ENCODE measurements at regions not wholly inside any gene's neighbourhood (a gene's known extent, or its start where the extent isn't known, plus 50 kb on each side); places are given as distances from the start of the nearest gene placed in this dataset.

DNA sequence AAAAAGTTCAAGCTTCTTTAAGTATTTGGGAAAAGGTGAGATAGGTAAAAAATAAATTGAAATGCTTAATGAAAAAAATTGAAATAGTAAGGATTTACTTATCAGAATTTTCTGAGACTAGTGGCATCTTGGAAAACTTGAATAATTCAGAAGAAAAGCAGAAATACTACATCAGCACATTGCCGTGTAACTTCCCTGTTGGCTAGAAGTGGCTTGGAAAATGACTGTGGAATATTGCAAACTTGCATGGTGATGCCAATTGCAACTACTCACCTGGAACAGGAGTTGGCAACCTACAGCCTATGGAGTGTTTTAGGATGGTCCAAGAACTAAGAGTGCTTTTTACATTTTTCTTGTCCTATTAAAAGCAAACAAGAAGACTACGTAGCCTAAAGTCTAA, 603.5 kb upstream of the VRK2 start:
- H3K27ac ChIP-seq (ENCODE audit: low read depth, low read length): no peak overlapping the region
- no CpG with 5 or more reads among the region's 2 CpGs for WGBS (ENCODE audit: insufficient coverage)
- no peaks in the 10 kb centered on the region for H3K36me3 ChIP-seq (ENCODE audit: control insufficient read depth, insufficient read depth, low read length)
- H3K4me3 ChIP-seq (ENCODE audit: low read depth, low read length): no peak overlapping the region
- no peaks in the 10 kb centered on the region for H3K4me1 ChIP-seq (ENCODE audit: control insufficient read depth, insufficient read depth, low read length)
- no peaks in the 10 kb centered on the region for H3K27me3 ChIP-seq (ENCODE audit: control insufficient read depth, insufficient read depth, low read length)
- no peak for DNase-seq (ENCODE audit: low read depth in 4 of 6, low spot score in 6 of 6)
- H3K9me3 ChIP-seq (ENCODE audit: control insufficient read depth, insufficient read depth, low read length): no peaks in the 10 kb centered on the region

DNA sequence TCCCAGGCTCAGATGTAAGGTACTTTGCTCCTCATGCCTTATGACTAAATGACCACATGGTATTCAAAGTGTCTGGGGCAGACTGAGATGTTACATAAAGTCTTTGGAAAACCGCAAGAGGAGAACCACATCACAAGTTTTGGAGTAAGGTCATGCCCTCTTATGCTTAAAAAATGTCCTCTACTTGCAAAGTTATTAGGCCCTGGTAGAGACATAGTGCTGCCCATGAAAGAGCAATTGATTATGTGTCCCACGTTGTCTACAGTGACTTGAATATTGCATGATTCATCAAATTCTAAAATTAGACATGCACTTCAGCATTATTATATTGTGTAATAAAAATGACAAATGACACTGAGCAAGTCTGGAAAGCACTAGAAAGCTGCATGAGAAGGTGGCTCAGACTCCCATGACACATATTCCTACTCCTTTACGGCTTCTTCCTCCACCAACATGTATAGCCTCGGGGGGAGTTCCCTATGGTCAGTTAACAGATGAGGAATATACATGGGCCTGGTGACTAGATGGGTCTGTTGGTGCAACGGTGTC, 602.6 kb upstream of the VRK2 start:
- 100% methylated on average over 1 of the region's 5 CpGs for WGBS (ENCODE audit: insufficient coverage)
- no peaks in the 10 kb centered on the region for H3K27me3 ChIP-seq (ENCODE audit: control insufficient read depth, insufficient read depth, low read length)
- DNase-seq (ENCODE audit: low read depth in 4 of 6, low spot score in 6 of 6): no peak
- no peaks in the 10 kb centered on the region for H3K4me1 ChIP-seq (ENCODE audit: control insufficient read depth, insufficient read depth, low read length)
- no peaks in the 10 kb centered on the region for H3K9me3 ChIP-seq (ENCODE audit: control insufficient read depth, insufficient read depth, low read length)
- H3K36me3 ChIP-seq (ENCODE audit: control insufficient read depth, insufficient read depth, low read length): no peaks in the 10 kb centered on the region
- H3K27ac ChIP-seq (ENCODE audit: low read depth, low read length): no peak overlapping the region
- H3K4me3 ChIP-seq (ENCODE audit: low read depth, low read length): no peak overlapping the region

- Histone ChIP-seq H3K36me3 (ENCODE audit: control insufficient read depth, insufficient read depth, low read length) (no peaks in the 10 kb centered on the region), H3K4me1 (ENCODE audit: control insufficient read depth, insufficient read depth, low read length) (no peaks in the 10 kb centered on the region), H3K27me3 (ENCODE audit: control insufficient read depth, insufficient read depth, low read length) (no peaks in the 10 kb centered on the region), H3K9me3 (ENCODE audit: control insufficient read depth, insufficient read depth, low read length) (no peaks in the 10 kb centered on the region), H3K4me3 (ENCODE audit: low read depth, low read length) (no peak overlapping the region), H3K27ac (ENCODE audit: low read depth, low read length) (no peak overlapping the region)
- WGBS (ENCODE audit: insufficient coverage): 100% methylated on average over 2 of the region's 5 CpGs
- DNase-seq (ENCODE audit: low read depth in 4 of 6, low spot score in 6 of 6): no peak
Observed at GRCh38 chr2:57444752-57445430, 601.7 kb upstream of the VRK2 start.

DNA sequence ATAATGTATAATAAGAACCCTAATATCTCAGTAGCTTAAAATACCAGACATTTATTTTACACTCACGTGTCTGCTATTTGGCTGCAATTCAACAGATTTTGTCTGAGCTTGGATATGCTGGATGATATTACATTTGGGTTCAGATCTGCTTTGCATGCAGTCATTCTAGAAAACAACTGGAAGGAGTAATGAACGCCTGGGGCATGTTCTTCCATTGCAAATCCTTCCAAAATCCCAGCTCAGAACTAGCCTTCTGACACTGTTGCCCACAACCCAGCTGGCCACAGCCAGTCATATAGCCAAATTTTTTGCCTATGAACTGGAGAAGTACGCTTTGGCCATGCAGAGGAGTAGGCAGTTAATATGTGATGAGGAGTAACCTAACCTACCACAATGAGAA, 597.8 kb upstream of the VRK2 start:
- no peak overlapping the region for H3K27ac ChIP-seq (ENCODE audit: low read depth, low read length)
- no peak overlapping the region for H3K4me3 ChIP-seq (ENCODE audit: low read depth, low read length)
- no peak for DNase-seq (ENCODE audit: low read depth in 4 of 6, low spot score in 6 of 6)
- H3K9me3 ChIP-seq (ENCODE audit: control insufficient read depth, insufficient read depth, low read length): no peaks in the 10 kb centered on the region
- no peaks in the 10 kb centered on the region for H3K27me3 ChIP-seq (ENCODE audit: control insufficient read depth, insufficient read depth, low read length)
- no peaks in the 10 kb centered on the region for H3K36me3 ChIP-seq (ENCODE audit: control insufficient read depth, insufficient read depth, low read length)
- 75% methylated on average over 1 of the region's 3 CpGs for whole genome bisulfite sequencing (ENCODE audit: insufficient coverage)
- no peaks in the 10 kb centered on the region for H3K4me1 ChIP-seq (ENCODE audit: control insufficient read depth, insufficient read depth, low read length)

- Histone ChIP-seq H3K36me3 (ENCODE audit: control insufficient read depth, insufficient read depth, low read length) (no peaks in the 10 kb centered on the region), H3K27ac (ENCODE audit: low read depth, low read length) (no peak overlapping the region), H3K27me3 (ENCODE audit: control insufficient read depth, insufficient read depth, low read length) (no peaks in the 10 kb centered on the region), H3K4me1 (ENCODE audit: control insufficient read depth, insufficient read depth, low read length) (no peaks in the 10 kb centered on the region), H3K4me3 (ENCODE audit: low read depth, low read length) (no peak overlapping the region), H3K9me3 (ENCODE audit: control insufficient read depth, insufficient read depth, low read length) (no peaks in the 10 kb centered on the region)
- no peak for DNase-seq (ENCODE audit: low read depth in 4 of 6, low spot score in 6 of 6)
Observed at GRCh38 chr2:57450170-57450569, 596.4 kb upstream of the VRK2 start.

DNA sequence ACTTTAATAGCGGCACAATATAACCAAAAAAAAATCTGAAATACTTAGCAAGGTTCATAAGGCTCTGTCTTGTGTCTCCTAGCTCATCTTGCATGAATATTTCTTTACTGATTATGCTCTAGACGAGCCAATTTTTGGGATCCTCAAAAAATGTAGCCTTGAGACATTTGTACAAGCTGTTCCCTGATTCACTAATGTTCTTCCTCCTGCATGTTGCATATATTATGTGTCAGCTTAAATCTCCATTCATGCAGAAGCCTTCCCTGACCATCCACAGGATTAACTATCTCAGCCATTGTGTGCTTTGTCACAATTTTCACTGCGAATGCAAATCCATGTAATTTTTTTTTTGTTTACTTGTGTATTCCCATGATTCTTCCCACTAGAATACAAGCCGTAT, 594.0 kb upstream of the VRK2 start:
- no peaks in the 10 kb centered on the region for H3K27me3 ChIP-seq (ENCODE audit: control insufficient read depth, insufficient read depth, low read length)
- peak in 2 of 6 donors; percentile 40 to 55 for DNase-seq (ENCODE audit: low read depth in 4 of 6, low spot score in 6 of 6)
- no peaks in the 10 kb centered on the region for H3K4me1 ChIP-seq (ENCODE audit: control insufficient read depth, insufficient read depth, low read length)
- no peaks in the 10 kb centered on the region for H3K9me3 ChIP-seq (ENCODE audit: control insufficient read depth, insufficient read depth, low read length)
- H3K27ac ChIP-seq (ENCODE audit: low read depth, low read length): no peak overlapping the region
- H3K36me3 ChIP-seq (ENCODE audit: control insufficient read depth, insufficient read depth, low read length): no peaks in the 10 kb centered on the region
- 57% methylated on average over 1 of the region's 4 CpGs for WGBS (ENCODE audit: insufficient coverage)
- no peak overlapping the region for H3K4me3 ChIP-seq (ENCODE audit: low read depth, low read length)

GRCh38 chr2:57453945-57454344, 592.7 kb upstream of the VRK2 start:
- no peaks in the 10 kb centered on the region for H3K9me3 ChIP-seq (ENCODE audit: control insufficient read depth, insufficient read depth, low read length)
- H3K36me3 ChIP-seq (ENCODE audit: control insufficient read depth, insufficient read depth, low read length): no peaks in the 10 kb centered on the region
- H3K4me3 ChIP-seq (ENCODE audit: low read depth, low read length): no peak overlapping the region
- no peaks in the 10 kb centered on the region for H3K27me3 ChIP-seq (ENCODE audit: control insufficient read depth, insufficient read depth, low read length)
- no peak overlapping the region for H3K27ac ChIP-seq (ENCODE audit: low read depth, low read length)
- DNase-seq (ENCODE audit: low read depth in 4 of 6, low spot score in 6 of 6): no peak
- WGBS (ENCODE audit: insufficient coverage): no CpG with 5 or more reads among the region's 1 CpG
- no peaks in the 10 kb centered on the region for H3K4me1 ChIP-seq (ENCODE audit: control insufficient read depth, insufficient read depth, low read length)

DNA sequence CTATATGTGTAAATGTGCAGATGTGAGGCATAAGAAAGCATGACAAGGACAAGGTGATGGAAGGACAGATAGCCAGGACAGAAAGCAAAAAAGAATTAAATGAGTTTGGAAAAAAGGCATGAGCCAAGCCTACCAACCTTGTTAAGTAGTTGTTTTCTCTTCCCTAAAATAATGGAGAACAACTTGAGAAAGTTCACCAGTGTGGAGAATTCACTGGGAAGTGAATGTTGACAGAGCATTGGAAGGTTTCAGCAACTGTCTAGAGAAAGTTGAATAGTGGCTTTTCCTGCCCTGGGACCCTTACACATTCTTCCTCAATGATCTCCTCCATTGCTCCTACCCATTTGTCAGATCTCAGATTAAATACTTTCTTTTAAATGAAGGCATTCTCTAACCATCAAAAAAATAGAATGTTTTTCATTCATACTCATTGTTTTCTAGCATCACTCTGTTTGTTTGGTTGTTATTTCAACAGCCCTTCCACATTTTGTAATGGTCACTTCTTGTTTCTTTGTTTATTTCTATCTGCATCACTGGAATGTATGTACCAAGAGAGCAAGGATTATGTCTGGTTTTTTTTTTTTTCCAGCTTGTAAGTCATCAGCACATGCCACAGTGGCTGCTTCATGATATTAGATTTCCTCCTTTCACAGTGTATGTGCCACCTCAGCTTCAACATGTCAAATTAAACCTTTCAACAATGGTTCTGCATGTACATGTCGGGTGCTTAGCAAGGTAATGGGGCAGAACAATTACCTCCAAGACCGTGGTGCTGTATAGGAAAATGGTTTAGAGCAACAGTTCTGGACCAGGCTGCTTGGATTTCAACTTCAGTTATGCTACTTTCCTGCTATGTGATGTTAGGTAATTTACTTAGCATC, 586.0 kb upstream of the VRK2 start:
- no peak overlapping the region for H3K4me3 ChIP-seq (ENCODE audit: low read depth, low read length)
- H3K36me3 ChIP-seq (ENCODE audit: control insufficient read depth, insufficient read depth, low read length): no peaks in the 10 kb centered on the region
- peak in 1 of 6 donors; percentile 25 for DNase-seq (ENCODE audit: low read depth in 4 of 6, low spot score in 6 of 6)
- H3K27ac ChIP-seq (ENCODE audit: low read depth, low read length): no peak overlapping the region
- no peaks in the 10 kb centered on the region for H3K9me3 ChIP-seq (ENCODE audit: control insufficient read depth, insufficient read depth, low read length)
- no CpG with 5 or more reads among the region's 2 CpGs for WGBS (ENCODE audit: insufficient coverage)
- no peaks in the 10 kb centered on the region for H3K27me3 ChIP-seq (ENCODE audit: control insufficient read depth, insufficient read depth, low read length)
- no peaks in the 10 kb centered on the region for H3K4me1 ChIP-seq (ENCODE audit: control insufficient read depth, insufficient read depth, low read length)

DNA sequence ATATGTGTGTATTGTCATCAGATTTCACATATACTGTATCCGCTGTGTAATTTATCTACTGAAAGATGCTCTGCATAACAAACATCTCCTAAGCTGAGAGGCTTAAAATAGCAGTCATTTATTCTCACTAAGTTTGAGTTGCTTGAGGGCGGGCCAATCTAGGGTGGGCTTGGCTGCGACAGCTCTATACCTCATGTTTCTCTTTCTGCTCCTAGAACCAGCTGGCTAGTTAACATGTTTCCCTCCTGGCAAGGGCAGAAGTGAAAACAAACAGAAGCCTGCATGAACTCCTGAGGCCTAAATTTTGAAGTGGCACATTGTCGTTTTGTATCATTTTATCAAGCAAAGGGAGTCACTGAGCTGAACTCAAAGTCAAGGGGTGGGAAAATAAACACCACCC, 585.0 kb upstream of the VRK2 start:
- 59% methylated on average over 3 of the region's 4 CpGs for WGBS (ENCODE audit: insufficient coverage)
- no peak overlapping the region for H3K4me3 ChIP-seq (ENCODE audit: low read depth, low read length)
- H3K9me3 ChIP-seq (ENCODE audit: control insufficient read depth, insufficient read depth, low read length): no peaks in the 10 kb centered on the region
- H3K27ac ChIP-seq (ENCODE audit: low read depth, low read length): no peak overlapping the region
- no peaks in the 10 kb centered on the region for H3K27me3 ChIP-seq (ENCODE audit: control insufficient read depth, insufficient read depth, low read length)
- DNase-seq (ENCODE audit: low read depth in 4 of 6, low spot score in 6 of 6): peak in 1 of 6 donors; percentile 83
- no peaks in the 10 kb centered on the region for H3K36me3 ChIP-seq (ENCODE audit: control insufficient read depth, insufficient read depth, low read length)
- no peaks in the 10 kb centered on the region for H3K4me1 ChIP-seq (ENCODE audit: control insufficient read depth, insufficient read depth, low read length)

- H3K9me3 ChIP-seq (ENCODE audit: control insufficient read depth, insufficient read depth, low read length): no peaks in the 10 kb centered on the region
- no CpG with 5 or more reads among the region's 6 CpGs for WGBS (ENCODE audit: insufficient coverage)
- no peaks in the 10 kb centered on the region for H3K27me3 ChIP-seq (ENCODE audit: control insufficient read depth, insufficient read depth, low read length)
- no peak overlapping the region for H3K27ac ChIP-seq (ENCODE audit: low read depth, low read length)
- no peaks in the 10 kb centered on the region for H3K4me1 ChIP-seq (ENCODE audit: control insufficient read depth, insufficient read depth, low read length)
- H3K36me3 ChIP-seq (ENCODE audit: control insufficient read depth, insufficient read depth, low read length): no peaks in the 10 kb centered on the region
- no peak overlapping the region for H3K4me3 ChIP-seq (ENCODE audit: low read depth, low read length)
- DNase-seq (ENCODE audit: low read depth in 4 of 6, low spot score in 6 of 6): no peak
Observed at GRCh38 chr2:57465067-57465466, 581.5 kb upstream of the VRK2 start.

Data from spinal cord (tissue), 9 donors.